ENCODE measurements at regions not wholly inside any gene's neighbourhood (a gene's known extent, or its start where the extent isn't known, plus 50 kb on each side); places are given as distances from the start of the nearest gene placed in this dataset.

GRCh38 chr5:168056499-168057182, 234.8 kb upstream of the WWC1 start:
- TF ChIP-seq CTCF (IDR thresholded peaks at IDR 0.05) (no peak), POLR2A (IDR thresholded peaks at IDR 0.05) (no peak)
